IPS DF 4.7 (cell line): ENCODE measurements at regions not wholly inside any gene's neighbourhood (a gene's known extent, or its start where the extent isn't known, plus 50 kb on each side); places are given as distances from the start of the nearest gene placed in this dataset.
"Not testable (repeated sequence)": the region's sequence is repeated elsewhere in the genome, so short reads cannot be mapped to it uniquely, and the experiment has no call there.

Experiments used
- DNase-seq: peaks from one replicate; pipeline ENCODE4 v3.0.0-alpha.2; 2013; ENCODE audit warnings: low spot score; ENCODE audit errors: extremely low read depth

GRCh38 chr15:79492065-79492464 lies 59.9 kb downstream of the MINAR1 start:
- DNase-seq, result no peak

- DNase-seq, result no peak
Observed at GRCh38 chr15:79494384-79494909, 62.3 kb downstream of the MINAR1 start.

GRCh38 chr15:79494963-79495755 lies 63.0 kb downstream of the MINAR1 start:
- no peak for DNase-seq

DNA sequence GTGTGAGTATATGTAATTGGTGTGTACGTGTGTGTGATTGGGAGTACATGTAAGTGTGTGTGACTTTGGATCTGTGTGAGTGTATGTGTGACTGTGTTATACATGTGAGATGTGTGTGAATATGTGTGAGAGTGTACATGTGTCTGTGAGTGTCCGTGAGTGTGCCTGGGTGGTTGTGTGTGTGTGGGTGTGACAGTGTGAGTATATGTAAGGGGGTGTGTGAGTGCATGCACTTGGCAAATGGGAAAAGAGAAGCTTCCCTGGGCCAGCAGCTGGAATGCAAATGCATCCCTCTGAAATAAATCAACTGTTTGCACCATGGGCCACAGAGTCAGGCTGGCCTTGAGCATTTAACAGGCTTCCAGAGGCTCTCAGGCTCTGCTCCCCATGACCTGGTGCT lies 63.6 kb downstream of the MINAR1 start:
- DNase-seq, result no peak

DNA sequence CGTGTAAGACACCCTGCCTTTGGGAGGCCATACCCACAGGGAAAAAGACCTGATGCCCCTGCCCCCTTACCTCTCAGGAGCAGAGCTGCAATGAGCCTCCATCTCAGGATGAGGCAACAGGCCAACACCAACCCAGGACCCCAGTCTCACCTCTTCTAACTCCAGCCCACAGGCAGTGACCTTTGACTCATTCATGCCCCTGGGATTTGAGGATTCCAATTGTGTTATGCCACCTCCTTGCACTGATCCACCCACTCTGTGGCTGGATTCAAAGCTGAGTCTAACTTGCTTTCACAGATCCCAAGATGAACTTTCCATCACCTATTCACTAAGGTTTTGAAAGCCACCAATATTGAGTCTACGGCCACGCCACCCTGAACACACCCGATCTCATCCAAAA lies 64.7 kb downstream of the MINAR1 start:
- DNase-seq, result no peak

- no peak for DNase-seq
Observed at GRCh38 chr15:79501086-79501485, 69.0 kb downstream of the MINAR1 start.

- DNase-seq, result no peak
Observed at GRCh38 chr15:79505956-79506355, 73.8 kb downstream of the MINAR1 start.

- not testable (repeated sequence) for DNase-seq
Observed at GRCh38 chr15:79512844-79513243, 80.7 kb downstream of the MINAR1 start.

DNA sequence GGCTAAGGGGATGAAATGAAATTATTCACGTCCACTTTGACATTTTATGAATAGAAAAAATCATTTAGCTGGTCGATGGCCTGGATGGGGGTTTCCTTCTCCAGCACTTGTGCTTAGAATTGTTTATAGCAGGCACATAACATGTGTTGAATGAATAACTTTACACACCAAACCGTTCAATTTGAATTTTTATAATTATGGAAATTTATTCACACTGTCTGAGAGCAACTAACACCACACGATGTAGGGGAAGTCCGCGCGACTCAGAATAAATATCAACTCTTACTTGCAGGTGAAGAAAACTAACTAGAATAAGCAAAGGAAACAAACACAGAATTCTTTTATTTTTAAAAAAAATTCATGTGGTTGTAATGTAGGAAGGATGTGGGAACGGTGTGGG lies 81.3 kb downstream of the MINAR1 start:
- no peak for DNase-seq

- DNase-seq, result no peak
Observed at GRCh38 chr15:79513940-79514339, 81.8 kb downstream of the MINAR1 start.

GRCh38 chr15:79515300-79516027 lies 83.3 kb downstream of the MINAR1 start:
- no peak for DNase-seq

DNA sequence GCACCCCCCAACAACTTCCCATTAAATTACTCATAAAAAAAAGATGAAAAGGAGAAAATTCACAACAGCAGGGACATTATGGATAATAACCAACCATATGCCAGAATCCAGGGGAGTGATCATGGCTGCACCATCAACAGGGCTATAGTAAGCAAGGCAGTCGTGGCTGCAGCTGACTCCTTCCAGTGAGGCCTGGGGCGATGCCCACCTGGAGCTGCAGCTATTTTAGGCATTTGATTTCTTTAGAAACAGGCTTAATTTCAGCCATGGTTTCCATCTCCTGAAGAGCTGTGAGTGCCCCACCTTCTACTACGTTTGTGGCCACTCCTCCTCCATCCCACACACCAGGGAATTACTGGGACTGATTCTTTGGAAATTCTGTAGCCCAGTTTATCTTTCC lies 84.0 kb downstream of the MINAR1 start:
- no peak for DNase-seq

- no peak for DNase-seq
Observed at GRCh38 chr15:79516646-79517045, 84.5 kb downstream of the MINAR1 start.

GRCh38 chr15:79519628-79520027 lies 87.5 kb downstream of the MINAR1 start:
- no peak for DNase-seq

- DNase-seq, result no peak
Observed at GRCh38 chr15:79520654-79521053, 88.5 kb downstream of the MINAR1 start.

DNA sequence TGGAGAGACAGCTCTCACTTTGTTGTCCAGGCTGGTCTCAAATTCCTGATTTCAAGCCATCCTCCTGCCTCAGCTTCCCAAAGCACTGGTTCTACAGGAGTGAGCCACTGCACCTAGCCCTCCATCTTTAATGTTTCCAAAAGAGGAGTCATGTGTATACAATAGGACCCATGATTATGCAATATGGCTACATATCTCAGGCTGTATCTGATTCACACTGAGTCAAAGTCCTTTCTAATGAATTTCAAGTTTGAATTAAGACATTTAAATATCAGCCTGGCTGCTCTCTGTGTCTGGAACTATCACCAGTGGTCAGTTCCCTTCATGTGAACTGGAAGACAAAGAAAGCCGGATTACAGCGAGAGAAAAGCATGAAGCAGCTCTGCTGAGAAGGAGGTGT lies 90.5 kb downstream of the MINAR1 start:
- no peak for DNase-seq

DNA sequence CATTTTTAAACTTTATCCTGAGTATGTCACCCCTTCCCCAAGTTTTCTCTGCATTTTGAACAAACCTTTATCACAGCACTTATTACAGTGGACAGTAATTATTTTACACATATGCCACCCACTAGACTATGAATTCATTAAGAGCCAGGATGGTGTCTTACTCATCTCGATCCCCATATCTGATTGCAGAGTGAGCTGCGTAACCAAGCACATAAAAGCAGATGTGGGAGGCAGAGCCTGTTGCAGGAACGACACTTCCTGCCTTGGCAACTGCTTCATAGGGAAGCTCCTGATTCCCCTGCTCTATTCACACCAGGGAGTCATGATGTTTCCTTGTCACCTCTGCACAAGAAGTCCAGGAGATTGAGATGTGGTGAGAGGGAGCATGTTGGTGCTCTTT lies 91.1 kb downstream of the MINAR1 start:
- DNase-seq, result no peak

- DNase-seq, result no peak
Observed at GRCh38 chr15:79524531-79524930, 92.4 kb downstream of the MINAR1 start.

DNA sequence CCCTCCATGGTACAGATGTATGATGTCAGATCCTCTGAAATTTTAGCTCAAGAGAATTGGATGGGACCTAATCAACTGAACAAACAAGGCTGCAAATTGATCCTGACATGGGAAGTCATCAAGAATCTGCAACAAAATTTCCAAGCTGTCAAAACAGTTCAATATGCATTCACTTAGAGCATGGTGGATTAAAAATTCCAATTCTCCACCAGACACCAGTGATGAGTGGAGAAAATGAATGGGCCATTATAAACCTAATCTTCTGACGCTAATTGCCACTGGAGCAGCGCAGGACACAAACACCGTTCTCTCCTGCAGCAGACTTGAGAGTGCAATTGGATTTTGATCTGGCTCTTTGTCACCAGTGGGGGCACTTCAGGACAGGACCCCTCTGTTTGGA lies 94.2 kb downstream of the MINAR1 start:
- DNase-seq, result no peak

DNA sequence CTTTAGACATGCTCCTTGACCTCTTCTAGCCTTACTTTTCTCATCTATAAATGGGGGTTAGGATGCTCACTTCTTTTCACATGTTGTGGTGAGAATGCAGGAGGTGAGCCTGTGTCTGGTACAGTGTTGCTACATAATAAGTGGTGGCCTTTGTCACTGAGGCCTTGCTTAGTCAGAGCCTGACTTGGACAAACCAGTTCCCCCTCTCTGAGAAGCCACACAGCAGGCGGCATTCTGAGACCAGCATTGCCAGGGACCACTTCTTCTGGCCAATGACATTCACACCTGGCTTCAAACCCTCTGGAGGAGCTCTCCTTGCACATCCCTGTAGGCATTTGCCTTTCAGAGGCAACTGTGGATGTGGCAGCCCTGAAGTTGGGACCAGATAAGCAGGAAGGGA lies 95.7 kb downstream of the MINAR1 start:
- no peak for DNase-seq

DNA sequence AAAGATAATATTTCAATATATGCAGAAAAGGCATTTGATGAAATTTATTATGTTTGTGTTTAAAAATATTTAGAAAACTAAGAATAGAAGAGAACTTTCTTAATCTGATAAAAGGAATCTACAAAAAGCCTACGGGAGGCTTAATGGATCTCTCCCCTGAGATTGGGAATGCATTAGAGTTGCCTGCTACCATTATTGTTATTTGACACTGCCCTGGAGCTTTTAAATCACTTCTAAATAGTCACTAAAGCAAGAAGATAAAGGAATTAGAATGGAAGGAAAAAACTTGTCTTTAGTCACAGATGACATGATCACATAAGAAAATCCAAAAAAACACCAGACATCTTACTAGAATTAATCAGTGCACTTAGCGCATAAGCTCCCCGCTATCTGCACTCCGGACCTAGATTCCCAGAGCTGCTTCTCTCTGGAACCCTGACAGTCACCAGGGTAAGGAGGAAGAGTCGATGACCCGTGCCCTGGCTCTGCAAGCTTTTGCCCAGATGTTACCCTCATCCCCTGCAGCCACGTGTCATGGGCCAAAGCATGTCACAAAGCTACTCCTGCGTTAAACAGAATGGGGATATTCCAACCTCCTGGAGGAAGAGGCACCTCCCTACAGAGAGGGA lies 97.1 kb downstream of the MINAR1 start:
- DNase-seq, result no peak

- no peak for DNase-seq
Observed at GRCh38 chr15:79535536-79535935, 103.4 kb downstream of the MINAR1 start.
